GM21825 (cell line): ENCODE measurements at regions not wholly inside any gene's neighbourhood (a gene's known extent, or its start where the extent isn't known, plus 50 kb on each side); places are given as distances from the start of the nearest gene placed in this dataset.

Experiments
- ATAC-seq: cut with Tn5 transposase; IDR thresholded peaks from one replicate; pipeline ENCODE4 v1.9.1; 2021; ENCODE audit warnings: mild to moderate bottlenecking, moderate library complexity; ENCODE audit not compliant: unreplicated experiment

DNA sequence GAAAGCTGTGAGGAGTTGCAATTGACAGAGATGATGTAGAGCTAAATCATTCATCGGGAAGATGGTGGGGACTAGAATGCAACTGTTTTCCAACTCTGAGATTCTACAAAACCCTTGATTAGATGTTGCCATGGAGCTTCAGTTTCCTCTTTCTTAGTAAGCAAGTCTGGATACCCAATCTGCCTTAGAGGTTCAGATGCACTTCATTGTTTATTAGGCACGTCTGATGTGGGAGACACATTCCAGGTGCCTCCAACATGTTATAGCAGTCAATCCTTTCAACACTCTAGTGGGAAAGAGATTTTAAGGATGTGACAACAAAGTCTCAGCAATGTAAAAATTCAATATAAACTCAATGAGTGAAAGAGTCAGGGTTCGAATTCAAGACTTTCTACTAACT, 291.3 kb upstream of the PHYHIPL start:
- ATAC-seq, result no peak

- no peak for ATAC-seq
Observed at GRCh38 chr10:58885686-58886345, 290.6 kb upstream of the PHYHIPL start.

- no peak for ATAC-seq
Observed at GRCh38 chr10:58886406-58886805, 290.0 kb upstream of the PHYHIPL start.

GRCh38 chr10:58887474-58887873, 289.0 kb upstream of the PHYHIPL start:
- ATAC-seq, result no peak

DNA sequence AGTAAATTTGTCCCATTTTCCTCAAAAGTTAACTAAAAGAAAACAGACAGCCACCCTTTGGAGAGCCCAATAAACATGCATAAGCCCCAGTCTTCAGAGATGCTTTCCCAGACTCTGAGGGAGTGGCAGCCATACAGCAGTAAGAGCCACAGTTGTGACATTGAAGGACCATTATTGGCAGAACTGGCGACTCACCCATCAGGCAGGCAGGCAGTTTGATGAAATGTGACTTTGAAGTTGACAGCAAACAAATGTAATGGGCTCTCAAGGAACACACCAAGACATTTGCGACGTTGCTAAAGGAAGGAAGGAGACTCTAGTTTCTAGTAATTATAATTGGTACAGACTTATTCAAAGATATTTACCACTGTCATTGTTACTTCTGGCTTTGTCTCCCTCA, 287.5 kb upstream of the PHYHIPL start:
- no peak for ATAC-seq

DNA sequence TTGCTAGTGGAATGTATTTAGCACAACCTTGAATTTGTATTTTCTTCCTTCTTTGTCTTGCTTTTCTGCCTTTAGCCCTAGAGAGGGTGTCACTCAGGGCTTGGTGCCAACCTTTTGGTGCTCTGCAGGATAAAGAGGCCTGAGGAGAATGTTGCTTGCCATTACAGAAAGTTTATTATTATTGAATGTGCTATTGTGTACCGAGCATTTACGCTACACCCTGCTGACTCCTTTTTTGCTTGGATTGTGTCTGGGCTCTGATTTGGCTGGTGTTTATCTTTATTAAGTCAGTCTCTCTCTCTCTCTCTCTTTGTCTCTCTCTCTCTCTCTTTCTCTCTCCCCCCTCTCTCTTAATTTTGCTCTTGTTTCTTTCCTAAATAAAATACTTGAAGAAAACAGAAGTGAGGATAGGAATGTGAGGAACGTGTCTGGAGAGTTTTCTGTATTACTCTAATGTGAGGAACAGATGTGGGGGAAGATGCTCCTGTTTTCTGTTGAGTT, 284.4 kb upstream of the PHYHIPL start:
- ATAC-seq, result no peak

- ATAC-seq, result no peak
Observed at GRCh38 chr10:58894929-58895328, 281.5 kb upstream of the PHYHIPL start.

DNA sequence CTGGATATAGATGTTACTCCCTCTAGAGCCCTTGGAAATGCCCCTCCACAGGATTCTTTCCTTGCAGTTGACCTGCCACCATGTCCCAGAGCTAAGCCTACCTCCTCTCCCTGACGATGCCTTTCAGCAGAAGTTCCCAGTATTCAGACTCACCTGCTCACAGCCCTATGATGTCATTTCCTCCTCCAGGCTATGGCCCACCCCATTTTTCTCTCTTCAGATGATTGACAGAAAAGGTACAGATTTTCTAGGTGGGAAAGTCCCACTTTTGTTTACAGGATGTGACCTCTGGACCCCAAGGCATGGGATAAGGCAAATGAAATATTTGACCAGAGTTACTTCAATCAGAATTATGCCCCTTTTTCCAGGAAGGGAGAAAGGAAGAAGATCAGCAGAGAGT, 280.2 kb upstream of the PHYHIPL start:
- ATAC-seq, result no peak

DNA sequence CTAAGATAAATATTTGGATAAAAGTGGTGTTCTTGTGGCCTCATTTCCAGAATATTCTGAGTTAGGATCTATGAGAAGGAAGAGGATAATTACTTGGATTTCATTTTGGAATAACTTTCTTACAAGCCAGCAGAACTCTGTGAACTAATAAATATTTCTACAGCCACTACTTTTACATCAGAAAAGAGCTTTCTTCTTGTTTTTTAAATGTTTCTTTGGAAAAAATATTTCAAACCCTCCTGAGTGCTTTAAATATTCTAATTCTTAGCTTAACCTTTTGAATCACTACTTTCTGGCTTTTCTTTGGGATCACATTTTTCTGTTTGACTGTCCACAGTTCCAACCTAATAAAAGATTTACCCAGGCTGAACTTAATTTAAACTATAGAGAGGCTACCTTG, 279.2 kb upstream of the PHYHIPL start:
- no peak for ATAC-seq

DNA sequence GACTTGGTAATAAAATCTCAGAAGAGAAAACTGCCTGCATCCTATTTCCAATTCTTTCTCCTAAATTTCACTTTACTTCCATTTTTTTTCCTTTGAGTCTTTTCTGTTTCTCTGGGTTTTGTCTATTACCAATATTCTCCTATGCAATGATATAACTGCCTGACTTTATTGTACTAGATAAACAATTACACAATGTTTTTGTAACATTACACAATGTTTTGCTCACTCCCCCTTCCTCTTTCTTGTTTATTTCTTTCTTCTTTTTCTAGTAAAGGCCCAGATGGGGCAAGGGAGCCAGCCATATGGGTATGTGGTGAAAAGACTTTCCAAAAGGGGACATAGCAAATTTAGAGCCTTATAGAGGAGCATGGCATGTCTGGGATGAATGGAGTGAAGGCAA, 278.7 kb upstream of the PHYHIPL start:
- no peak for ATAC-seq

DNA sequence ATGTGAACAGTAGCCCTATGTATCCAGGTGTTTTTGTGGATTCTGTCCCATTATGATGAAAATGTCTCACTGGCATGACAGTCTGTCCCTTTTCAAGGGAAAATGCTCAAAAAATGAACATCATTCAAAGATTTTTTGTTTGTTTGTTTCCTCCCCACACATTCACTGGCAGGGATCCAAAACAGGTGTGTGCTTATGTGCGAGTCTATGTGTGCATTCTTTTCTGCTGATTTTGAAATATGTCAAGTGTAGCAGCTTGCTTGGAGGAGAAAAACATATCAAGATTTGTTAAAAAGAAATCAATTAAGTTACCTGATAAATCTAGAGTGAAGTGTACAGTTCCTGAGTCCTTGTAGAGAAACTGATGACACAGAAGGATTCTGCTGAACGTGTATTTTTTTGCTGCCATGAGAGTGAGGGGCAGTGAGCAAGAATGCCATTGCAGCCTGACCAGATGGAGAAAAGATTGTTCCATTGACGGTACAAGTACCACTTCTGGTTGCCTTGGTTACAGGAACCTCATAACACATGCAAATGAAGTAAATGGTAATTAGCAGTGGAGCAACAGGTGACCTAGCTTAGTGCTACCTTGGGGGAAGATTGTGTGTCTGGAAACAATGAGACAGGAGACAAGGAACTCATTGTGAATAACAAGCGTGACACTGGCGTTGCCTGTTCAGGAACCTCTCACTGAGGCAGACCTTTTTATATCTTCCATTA, 277.4 kb upstream of the PHYHIPL start:
- ATAC-seq, result no peak

DNA sequence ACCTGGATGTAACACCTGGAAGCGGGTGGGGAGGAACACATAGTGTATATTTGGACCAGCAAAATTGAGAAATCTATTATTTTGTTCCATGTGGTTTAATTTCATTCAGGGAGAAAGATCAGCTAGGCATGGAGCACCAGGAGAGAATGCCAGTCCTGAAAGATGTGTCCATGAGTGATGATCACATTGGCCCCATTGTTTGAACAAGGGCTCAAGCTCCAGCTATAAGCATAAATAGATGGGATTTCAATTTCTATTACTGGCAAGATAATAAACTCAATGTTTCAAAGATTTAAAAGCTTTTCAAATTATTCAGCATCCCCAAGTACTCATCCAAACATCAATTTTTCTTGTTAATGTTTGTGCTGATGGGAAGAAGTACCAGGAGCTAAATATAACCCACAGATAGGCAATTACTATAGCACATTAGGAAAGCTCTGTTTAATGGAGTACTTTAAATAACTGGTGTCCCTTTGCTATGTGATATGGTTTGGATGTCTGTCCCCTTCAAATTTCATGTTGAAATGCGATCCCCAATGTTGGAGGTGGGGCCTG, 275.3 kb upstream of the PHYHIPL start:
- no peak for ATAC-seq

DNA sequence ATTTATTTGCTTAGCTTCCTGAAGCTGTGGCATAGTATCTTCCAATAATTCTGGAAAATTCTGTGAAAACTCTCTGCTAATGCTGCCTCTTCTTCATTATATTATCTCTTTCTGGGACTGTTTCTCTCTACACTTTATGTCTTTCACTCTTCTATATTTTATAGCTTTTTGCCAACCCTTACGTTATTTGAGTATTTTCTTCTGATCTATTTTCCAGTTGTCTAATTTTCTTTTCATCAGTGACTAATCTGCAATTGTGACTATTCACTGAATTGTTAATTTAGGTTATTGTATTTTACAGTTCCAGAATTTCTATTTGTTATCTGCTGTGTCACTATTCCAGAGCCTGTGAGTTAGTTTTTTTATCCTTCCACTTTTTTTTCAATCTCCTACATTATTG, 273.4 kb upstream of the PHYHIPL start:
- no peak for ATAC-seq

DNA sequence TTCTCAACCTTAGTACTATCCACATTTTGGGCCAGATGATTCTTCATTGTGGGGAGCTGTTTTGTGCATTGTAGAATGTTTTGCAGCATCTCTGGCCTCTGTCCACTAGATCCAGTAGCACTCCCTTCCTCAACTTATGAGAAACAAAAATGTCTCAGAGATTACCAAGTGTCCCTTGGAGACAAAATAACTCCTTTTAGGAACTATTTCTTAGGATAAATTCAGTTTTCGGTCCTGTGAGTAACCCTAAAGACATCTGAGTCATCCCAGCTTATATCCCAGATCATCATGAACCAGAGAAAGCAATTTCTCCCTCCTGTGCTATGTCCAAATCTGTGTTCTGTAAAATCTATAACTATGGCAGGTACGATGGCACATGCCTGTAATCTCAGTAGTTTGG, 266.6 kb upstream of the PHYHIPL start:
- ATAC-seq, result no peak

- ATAC-seq, result no peak
Observed at GRCh38 chr10:58913717-58914116, 262.7 kb upstream of the PHYHIPL start.

DNA sequence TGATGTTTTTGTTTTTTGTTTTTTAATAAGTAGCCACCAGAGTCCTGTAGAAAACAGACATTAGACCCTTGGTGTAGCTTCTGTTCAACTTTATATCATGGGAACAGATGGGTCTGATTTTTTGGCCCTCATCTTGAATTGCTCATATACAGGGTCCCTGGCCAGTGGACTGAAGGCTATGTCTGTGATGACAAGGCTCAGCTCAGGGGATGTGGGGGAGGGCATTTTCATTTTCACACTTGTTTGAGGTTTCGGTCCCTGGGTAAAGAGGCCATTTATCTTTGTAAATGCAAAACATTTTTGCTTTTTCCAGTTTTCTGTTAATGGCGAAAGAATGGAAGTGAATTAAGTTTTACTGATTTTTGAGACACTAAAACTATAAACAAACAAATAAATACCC, 257.6 kb upstream of the PHYHIPL start:
- ATAC-seq, result no peak

- no peak for ATAC-seq
Observed at GRCh38 chr10:58919927-58920654, 256.4 kb upstream of the PHYHIPL start.

DNA sequence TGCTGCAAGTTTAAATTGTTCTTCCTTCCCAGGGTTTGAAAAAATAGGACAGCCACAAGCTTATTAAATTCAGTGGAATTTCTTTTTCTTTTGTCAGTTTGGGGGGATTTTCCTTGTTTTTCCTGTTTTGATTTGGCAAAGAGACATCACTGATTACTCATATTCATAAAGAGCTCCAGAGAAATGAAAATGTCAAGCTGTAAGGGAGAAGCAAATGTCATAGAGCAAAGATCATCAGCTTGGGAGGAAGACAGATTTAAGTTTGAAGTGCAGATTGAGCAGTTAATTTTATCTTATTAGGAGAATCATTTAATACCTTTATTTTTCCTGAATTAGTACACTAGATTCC, 255.8 kb upstream of the PHYHIPL start:
- no peak for ATAC-seq

DNA sequence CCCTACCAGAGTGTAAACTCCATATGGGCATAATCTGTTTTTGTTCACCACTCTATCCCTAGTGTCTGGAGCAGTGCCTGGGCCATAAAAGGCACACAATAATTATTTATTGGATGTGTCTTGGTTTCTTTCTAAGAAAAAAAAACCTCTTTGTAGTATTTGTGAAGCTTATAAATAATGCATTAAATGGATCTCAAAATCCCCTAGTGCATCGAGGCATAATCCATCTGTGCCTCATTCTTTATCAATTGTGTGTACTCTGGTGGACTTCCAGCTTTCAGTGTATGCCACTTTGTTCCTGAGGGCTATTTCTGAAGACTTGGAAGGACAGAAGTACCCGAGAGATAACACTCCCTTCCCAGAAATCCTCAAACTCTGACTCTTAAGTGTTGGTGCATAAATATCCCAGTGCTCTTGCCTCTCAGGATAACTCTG, 255.0 kb upstream of the PHYHIPL start:
- ATAC-seq, result no peak

GRCh38 chr10:58925381-58925780, 251.1 kb upstream of the PHYHIPL start:
- ATAC-seq, result no peak

DNA sequence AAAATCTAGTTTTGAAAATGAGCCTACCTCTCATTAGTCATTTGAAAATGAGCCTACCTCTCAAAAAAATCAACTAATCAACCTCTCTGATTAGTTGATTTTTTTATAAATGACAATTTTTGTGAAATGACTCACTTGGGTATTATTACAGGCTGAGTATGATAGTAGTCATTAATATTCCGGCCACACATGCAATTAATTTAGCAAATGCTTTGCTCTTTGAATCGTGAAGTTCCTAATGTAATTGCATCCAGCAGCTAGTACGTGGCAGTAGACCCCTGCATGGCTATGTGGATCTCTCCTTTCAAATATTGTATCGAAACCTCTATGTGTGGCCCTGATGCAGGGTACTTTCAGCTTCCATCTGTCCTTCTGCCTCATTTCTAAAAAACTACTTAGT, 245.9 kb upstream of the PHYHIPL start:
- no peak for ATAC-seq

DNA sequence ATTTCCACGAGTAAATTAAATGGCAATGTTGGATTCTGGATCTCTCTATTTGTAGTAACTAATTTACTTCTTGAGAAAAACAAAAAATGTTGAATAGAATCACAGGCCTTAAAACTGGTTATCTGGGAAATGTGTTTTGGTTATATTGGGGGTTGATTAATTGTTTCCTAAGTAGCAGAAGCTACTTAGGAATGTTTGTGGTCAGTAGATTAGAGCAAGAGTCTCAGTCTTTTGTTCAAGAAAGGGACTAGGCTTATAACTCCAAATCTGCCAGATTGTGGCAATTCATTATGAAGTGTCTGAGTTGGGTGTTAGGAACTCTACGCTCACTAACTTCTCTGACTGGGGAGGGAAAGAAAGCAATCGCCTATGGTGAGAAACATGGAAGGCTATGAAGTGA, 244.3 kb upstream of the PHYHIPL start:
- no peak for ATAC-seq
